ENCODE measurements at regions not wholly inside any gene's neighbourhood (a gene's known extent, or its start where the extent isn't known, plus 50 kb on each side); places are given as distances from the start of the nearest gene placed in this dataset.

DNA sequence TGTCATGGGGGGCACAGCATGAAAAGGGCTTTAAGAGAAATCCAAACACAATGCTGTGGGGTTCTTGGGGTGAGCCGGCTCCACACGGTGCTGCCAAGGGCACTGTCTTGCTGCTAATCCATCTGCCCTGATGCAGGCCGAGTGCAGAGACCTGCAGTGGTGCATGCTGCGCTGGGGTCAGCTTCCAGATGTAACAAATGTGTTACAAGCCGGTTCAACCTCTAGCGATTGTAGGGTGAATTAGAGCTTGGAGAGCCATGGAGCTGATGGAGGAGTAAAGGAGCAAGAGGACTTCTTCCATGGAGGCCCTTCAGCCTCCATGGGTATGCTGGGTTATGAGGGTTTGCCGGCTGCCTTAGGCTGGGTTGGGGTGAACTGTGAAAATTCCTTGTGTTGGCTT lies 402.3 kb downstream of the TYW1 start:
- DNase-seq (ENCODE audit: extremely low spot score) = no peak
- CTCF ChIA-PET = interaction anchor here (1.4 kb wide), 1 partner anchor 9 kb away, joined by 3 read pairs; no protein-coding TSS in a partner anchor
- POLR2A ChIA-PET = no interaction called here

DNA sequence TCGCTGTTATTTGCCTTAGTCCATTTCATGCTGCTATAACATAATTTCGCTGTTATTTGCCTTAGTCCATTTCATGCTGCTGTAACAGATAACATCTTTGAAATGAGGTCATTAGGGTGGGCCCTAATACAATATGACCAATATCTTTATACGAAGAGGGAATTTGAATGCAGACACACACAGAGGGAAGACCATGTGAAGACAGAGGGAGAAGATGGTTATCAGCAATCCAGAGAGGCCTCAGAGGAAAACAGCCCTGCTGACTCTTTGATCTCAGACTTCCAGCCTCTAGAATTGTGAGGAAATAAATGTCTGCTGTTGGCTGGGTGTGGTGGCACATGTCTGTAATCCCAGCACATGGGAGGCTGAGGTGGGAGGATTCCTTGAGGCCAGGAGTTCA lies 404.9 kb downstream of the TYW1 start:
- no peak for TF ChIP-seq CTCF (IDR thresholded peaks at IDR 0.05; ENCODE audit: control extremely low read depth, extremely low read depth, low read depth, missing control alignments)
- no peak for DNase-seq (ENCODE audit: extremely low spot score)
- ChIA-PET CTCF (interaction anchor here (1.0 to 1.3 kb wide), 2 partner anchors 10 to 29 kb away, joined by 3 read pairs; no protein-coding TSS in a partner anchor), POLR2A (no interaction called here)

More for the DNA sequence above, 402.3 kb downstream of the TYW1 start:
- no peak for TF ChIP-seq CTCF (IDR thresholded peaks at IDR 0.05; ENCODE audit: control extremely low read depth, extremely low read depth, low read depth, missing control alignments)

DNA sequence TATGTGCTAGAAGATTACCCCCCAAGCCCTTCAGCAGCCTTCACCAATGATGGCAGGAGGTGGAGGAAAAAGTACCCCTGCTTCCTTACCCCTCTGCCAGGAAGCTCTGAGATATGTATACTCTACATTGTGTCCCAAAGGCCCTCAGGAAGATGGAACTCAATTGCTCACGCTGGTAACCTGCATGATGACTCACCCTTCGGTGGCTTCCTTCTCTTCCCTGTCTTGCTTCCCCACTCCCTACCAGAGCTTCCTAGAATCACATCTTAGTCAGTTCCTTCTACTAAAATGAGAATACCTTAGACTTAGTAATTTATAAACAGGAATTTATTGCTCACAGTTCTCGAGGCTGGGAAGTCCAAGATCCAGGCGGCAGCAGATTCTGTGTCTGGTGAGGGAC lies 405.6 kb downstream of the TYW1 start:
- ChIA-PET POLR2A (no interaction called here), CTCF (interaction anchor here (1.0 kb wide), 1 partner anchor 30 kb away, joined by 3 read pairs; no protein-coding TSS in a partner anchor)
- no peak for TF ChIP-seq CTCF (IDR thresholded peaks at IDR 0.05; ENCODE audit: control extremely low read depth, extremely low read depth, low read depth, missing control alignments)
- no peak for DNase-seq (ENCODE audit: extremely low spot score)

DNA sequence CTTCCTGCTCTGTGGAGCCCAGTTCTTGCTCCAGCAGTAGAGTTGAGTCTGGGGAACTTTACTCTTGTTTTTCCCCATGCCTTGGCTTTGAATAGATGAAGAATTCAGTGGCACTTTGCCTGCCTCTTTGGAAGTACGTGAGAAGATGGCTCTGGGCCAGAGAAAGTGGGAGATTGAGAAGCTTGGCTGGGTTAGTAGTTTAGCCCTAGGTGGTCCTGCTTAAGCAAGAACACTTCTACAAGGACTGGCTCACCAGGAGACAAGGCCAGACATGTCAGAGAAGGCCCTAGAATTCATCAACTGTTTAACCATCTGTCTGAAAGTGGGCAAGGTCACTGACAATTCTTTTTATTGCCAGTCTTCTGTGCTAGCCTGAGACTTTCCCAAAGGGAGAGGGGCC lies 410.3 kb downstream of the TYW1 start:
- CTCF ChIA-PET = no interaction called here
- TF ChIP-seq CTCF (IDR thresholded peaks at IDR 0.05; ENCODE audit: control extremely low read depth, extremely low read depth, low read depth, missing control alignments) = no peak
- DNase-seq (ENCODE audit: extremely low spot score) = no peak
- POLR2A ChIA-PET = no interaction called here

DNA sequence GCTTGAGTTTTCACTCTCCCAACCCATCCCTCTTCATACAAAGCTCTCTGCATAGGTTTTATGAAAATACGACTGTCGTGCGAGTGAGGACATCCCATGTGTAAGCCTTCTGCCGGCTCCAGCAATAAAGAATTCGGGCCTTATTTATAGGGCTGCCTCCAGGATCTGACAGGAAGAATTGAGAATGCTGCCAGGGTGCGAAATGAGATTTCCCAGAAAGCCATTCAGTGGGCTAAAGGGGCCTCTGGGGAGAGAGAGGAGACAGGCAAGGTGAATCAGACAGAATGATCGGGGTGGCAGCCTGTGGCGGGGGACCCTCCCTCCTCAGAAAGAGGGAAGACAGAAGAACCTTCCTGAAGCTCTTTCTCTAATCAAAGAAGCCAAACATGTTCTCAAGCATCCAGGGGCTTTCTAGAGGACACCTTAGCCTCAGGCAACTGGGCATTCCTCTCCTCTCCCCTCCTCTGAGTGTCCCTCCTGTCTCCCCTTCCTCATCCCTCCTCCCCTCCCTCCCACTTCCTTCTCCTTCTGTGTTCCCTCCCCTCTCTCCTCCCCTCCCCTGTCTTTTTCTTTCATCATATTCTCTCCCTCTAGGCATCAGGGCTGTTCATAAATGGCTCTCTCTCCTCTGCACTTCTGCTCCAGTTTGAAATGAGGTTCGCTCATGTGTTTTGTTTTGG lies 410.9 kb downstream of the TYW1 start:
- POLR2A ChIA-PET = no interaction called here
- no peak for TF ChIP-seq CTCF (IDR thresholded peaks at IDR 0.05; ENCODE audit: control extremely low read depth, extremely low read depth, low read depth, missing control alignments)
- no peak for DNase-seq (ENCODE audit: extremely low spot score)
- CTCF ChIA-PET = no interaction called here

DNA sequence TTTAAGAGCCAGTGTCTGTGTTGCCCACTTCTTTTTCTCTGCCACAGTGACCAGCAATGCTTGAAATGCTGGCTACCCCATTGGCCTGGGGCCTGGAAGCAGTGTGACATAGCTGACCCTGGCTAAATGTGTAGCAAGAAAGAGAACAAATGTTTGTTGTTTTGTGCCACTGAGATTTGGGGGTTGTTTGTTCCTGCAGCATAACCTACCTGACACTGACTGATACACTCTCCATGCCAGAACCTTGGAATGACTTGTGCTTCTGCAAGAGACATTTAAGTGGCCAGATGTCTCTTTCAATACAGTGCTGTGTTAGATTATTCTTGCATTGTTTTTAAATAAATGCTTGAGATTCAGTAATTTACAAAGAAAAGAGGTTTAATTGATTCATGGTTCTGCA lies 411.5 kb downstream of the TYW1 start:
- TF ChIP-seq CTCF (IDR thresholded peaks at IDR 0.05; ENCODE audit: control extremely low read depth, extremely low read depth, low read depth, missing control alignments) = no peak
- ChIA-PET CTCF (no interaction called here), POLR2A (no interaction called here)
- DNase-seq (ENCODE audit: extremely low spot score) = no peak
